Mesothelial cell of epicardium (in vitro differentiated cells): ENCODE measurements at regions not wholly inside any gene's neighbourhood (a gene's known extent, or its start where the extent isn't known, plus 50 kb on each side); places are given as distances from the start of the nearest gene placed in this dataset.

Experiments used
- DNase-seq, 2 experiments: peaks; one replicate each; pipeline ENCODE4 v3.0.0; 2021; ENCODE audit warnings: low spot score in 2 of 2; ENCODE audit not compliant: unreplicated experiment in 2 of 2
- H3K27ac Mint-ChIP-seq: 2 replicates; pipeline ENCODE4 v1.8.0; 2021; ENCODE audit warnings: mixed read lengths
- H3K27me3 Mint-ChIP-seq: 2 replicates; pipeline ENCODE4 v1.8.0; 2021; ENCODE audit warnings: low read depth, mixed read lengths
- H3K36me3 Mint-ChIP-seq: 2 replicates; pipeline ENCODE4 v1.8.0; 2021; ENCODE audit warnings: mixed read lengths
- H3K4me1 Mint-ChIP-seq: 2 replicates; pipeline ENCODE4 v1.8.0; 2021; ENCODE audit warnings: mixed read lengths
- H3K4me3 Mint-ChIP-seq: 2 replicates; pipeline ENCODE4 v1.8.0; 2021; ENCODE audit warnings: mild to moderate bottlenecking, moderate library complexity, mixed read lengths
- H3K9me3 Mint-ChIP-seq: 2 replicates; pipeline ENCODE4 v1.8.0; 2021; ENCODE audit warnings: mixed read lengths
- TF ChIP-seq, protein P1 (sequence below): fragments of 200-600 bp; sonication (generic); IDR thresholded peaks from one replicate; pipeline ENCODE4 v1.5.0; 2021; ENCODE audit warnings: antibody characterized with exemption; ENCODE audit not compliant: unreplicated experiment

DNA sequence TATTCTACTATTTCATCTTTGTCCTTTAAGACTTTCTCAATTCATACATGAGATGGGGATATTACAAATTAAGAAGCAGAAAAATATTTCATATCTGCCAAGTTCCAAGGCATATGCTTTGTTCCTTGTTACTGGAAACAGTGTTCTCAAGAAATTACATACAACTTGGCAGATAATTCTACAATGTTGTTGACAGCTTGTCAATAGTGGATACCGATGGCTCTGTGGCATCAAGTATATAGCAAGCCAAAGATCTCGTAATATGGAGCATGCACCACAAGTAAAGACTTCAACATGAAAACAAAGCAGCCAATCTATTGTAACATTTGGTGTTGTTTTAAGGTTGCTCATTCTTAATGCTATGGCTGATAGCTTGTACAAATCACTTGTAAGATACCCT is 598.2 kb upstream of the KLHL29 start:
- no peaks in the 10 kb centered on the region for H3K9me3 Mint-ChIP-seq
- no peaks in the 10 kb centered on the region for H3K4me1 Mint-ChIP-seq
- peaks cover 16% of the 10 kb centered on the region for H3K27me3 Mint-ChIP-seq
- no peak overlapping the region for H3K4me3 Mint-ChIP-seq
- TF ChIP-seq, protein P1, sequence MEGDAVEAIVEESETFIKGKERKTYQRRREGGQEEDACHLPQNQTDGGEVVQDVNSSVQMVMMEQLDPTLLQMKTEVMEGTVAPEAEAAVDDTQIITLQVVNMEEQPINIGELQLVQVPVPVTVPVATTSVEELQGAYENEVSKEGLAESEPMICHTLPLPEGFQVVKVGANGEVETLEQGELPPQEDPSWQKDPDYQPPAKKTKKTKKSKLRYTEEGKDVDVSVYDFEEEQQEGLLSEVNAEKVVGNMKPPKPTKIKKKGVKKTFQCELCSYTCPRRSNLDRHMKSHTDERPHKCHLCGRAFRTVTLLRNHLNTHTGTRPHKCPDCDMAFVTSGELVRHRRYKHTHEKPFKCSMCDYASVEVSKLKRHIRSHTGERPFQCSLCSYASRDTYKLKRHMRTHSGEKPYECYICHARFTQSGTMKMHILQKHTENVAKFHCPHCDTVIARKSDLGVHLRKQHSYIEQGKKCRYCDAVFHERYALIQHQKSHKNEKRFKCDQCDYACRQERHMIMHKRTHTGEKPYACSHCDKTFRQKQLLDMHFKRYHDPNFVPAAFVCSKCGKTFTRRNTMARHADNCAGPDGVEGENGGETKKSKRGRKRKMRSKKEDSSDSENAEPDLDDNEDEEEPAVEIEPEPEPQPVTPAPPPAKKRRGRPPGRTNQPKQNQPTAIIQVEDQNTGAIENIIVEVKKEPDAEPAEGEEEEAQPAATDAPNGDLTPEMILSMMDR = no peak
- H3K27ac Mint-ChIP-seq = no peak overlapping the region
- no peak for DNase-seq
- H3K36me3 Mint-ChIP-seq = no peaks in the 10 kb centered on the region

DNA sequence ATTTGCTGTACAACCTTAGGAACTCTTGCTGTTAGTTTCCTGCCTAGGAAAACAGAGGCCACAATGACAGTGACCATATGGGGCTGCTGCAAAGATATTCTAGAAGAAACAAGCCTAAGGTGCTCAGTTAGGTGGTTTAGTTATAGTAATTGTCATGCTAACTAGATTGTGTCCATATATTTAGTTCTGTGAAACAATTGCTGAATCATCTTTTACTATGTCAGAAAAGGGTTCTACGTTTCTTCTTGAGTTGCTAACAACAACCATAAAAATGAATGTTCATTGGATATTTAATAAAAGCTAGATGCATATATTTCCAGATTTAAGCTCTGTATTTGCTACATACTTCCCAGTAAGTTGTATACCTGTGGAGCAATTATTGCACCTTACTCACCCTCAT is 597.2 kb upstream of the KLHL29 start:
- Mint-ChIP-seq H3K9me3 (no peaks in the 10 kb centered on the region), H3K36me3 (no peaks in the 10 kb centered on the region), H3K27me3 (peaks cover 19% of the 10 kb centered on the region), H3K4me1 (no peaks in the 10 kb centered on the region), H3K4me3 (no peak overlapping the region), H3K27ac (no peak overlapping the region)
- DNase-seq = no peak
- TF ChIP-seq, protein P1 = no peak

DNA sequence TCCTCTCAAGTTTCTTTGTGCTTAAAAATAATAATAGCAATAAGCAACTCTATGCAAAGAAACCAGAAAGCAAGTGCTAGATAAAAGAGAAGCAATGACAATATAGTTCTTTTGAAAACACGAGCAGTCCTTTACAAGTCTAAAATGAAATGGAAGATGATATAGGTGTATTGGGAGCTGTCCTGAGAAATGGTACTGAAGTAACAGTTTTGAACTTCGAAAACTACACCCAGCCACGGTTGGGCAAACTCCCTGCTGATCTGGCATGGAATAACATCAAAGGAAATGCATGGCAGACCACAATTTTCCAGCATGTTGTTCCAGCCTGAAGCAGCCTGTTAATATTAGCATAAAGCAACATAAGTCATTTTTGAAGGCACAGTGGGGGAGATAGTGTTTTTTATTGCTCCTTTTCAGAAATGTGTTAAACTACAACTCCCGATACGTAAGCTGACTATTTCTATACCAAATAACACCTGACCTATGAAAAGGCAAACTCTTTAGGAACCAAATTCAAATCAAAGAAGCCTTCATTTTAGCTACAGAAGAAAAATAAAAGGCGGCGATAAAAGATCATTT is 596.1 kb upstream of the KLHL29 start:
- H3K4me3 Mint-ChIP-seq = no peak overlapping the region
- no peaks in the 10 kb centered on the region for H3K9me3 Mint-ChIP-seq
- no peaks in the 10 kb centered on the region for H3K36me3 Mint-ChIP-seq
- H3K27ac Mint-ChIP-seq = no peak overlapping the region
- no peaks in the 10 kb centered on the region for H3K4me1 Mint-ChIP-seq
- H3K27me3 Mint-ChIP-seq = peaks cover 19% of the 10 kb centered on the region
- TF ChIP-seq, protein P1 = no peak
- no peak for DNase-seq

DNA sequence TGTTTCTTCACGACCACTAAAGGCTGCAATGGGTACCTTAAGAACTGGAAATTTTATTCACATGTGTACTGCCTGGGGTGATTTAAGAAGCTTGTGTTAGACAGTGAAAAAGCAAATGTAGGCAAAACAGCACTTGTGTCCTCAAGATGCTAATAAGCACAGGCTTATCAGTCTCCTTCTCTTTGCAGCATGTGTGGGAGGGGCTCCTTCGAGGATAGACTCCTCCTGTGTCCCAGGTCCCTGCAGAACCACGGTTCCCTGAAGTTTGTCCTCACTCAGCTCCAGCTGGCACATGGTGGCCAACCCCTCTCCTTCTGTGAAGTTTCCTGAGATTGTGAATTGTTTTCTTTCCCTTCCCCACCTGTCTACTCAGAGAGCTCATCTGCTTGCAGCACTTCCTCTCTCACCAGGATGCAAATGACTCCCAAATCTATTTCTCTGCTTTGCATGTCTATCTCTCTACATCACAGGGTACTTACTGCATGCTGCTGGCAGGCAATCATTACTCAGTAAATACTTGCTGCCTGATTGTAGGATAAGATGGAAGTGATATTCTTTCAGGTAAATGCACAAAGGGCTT is 589.6 kb upstream of the KLHL29 start:
- Mint-ChIP-seq H3K36me3 (no peaks in the 10 kb centered on the region), H3K9me3 (no peaks in the 10 kb centered on the region), H3K27me3 (peaks cover 22% of the 10 kb centered on the region), H3K27ac (no peak overlapping the region), H3K4me3 (no peak overlapping the region), H3K4me1 (no peaks in the 10 kb centered on the region)
- TF ChIP-seq, protein P1 = no peak
- no peak for DNase-seq

DNA sequence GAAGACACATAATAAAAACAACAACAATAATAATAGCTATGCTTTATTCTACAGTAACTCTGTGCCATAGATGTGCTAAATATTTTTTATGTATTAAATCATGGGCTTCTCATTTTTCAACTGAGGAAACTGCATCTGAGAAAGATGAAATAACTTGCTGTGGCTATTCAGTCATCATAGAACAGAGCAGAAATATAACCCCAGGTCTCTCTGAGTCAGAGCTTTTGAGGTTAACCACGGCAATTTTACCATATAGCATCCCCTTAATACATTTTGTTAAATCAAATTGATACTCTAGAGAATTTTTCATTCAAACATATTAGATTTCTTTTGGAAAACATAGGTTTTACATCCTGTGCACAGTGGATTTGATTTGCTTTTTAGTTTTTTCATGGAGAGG is 586.6 kb upstream of the KLHL29 start:
- H3K4me3 Mint-ChIP-seq = no peak overlapping the region
- TF ChIP-seq, protein P1 = no peak
- DNase-seq = no peak
- H3K27me3 Mint-ChIP-seq = peaks cover 11% of the 10 kb centered on the region
- no peaks in the 10 kb centered on the region for H3K36me3 Mint-ChIP-seq
- no peaks in the 10 kb centered on the region for H3K9me3 Mint-ChIP-seq
- H3K27ac Mint-ChIP-seq = no peak overlapping the region
- no peaks in the 10 kb centered on the region for H3K4me1 Mint-ChIP-seq
